ENCODE measurements at regions not wholly inside any gene's neighbourhood (a gene's known extent, or its start where the extent isn't known, plus 50 kb on each side); places are given as distances from the start of the nearest gene placed in this dataset.

DNA sequence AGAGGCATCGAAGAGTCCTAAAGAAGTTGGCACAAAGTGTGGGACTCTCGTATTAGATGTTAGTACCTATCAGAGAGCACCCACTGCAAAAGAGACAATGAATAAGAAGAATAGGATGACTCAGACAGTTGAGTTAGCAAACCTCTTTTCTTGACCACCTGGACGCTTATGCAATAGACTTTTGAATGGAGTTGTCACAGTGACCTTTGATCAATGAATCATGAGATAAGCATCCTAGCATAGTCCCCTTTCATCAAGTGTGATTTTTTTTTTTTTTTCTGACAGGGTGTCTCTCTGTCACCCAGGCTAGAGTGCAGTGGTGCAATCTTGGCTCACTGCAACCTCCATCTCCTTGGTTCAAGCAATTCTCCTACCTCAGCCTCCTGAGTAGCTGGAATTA lies 1417.9 kb upstream of the GOT2 start (continued):
- TF ChIP-seq, protein P1, sequence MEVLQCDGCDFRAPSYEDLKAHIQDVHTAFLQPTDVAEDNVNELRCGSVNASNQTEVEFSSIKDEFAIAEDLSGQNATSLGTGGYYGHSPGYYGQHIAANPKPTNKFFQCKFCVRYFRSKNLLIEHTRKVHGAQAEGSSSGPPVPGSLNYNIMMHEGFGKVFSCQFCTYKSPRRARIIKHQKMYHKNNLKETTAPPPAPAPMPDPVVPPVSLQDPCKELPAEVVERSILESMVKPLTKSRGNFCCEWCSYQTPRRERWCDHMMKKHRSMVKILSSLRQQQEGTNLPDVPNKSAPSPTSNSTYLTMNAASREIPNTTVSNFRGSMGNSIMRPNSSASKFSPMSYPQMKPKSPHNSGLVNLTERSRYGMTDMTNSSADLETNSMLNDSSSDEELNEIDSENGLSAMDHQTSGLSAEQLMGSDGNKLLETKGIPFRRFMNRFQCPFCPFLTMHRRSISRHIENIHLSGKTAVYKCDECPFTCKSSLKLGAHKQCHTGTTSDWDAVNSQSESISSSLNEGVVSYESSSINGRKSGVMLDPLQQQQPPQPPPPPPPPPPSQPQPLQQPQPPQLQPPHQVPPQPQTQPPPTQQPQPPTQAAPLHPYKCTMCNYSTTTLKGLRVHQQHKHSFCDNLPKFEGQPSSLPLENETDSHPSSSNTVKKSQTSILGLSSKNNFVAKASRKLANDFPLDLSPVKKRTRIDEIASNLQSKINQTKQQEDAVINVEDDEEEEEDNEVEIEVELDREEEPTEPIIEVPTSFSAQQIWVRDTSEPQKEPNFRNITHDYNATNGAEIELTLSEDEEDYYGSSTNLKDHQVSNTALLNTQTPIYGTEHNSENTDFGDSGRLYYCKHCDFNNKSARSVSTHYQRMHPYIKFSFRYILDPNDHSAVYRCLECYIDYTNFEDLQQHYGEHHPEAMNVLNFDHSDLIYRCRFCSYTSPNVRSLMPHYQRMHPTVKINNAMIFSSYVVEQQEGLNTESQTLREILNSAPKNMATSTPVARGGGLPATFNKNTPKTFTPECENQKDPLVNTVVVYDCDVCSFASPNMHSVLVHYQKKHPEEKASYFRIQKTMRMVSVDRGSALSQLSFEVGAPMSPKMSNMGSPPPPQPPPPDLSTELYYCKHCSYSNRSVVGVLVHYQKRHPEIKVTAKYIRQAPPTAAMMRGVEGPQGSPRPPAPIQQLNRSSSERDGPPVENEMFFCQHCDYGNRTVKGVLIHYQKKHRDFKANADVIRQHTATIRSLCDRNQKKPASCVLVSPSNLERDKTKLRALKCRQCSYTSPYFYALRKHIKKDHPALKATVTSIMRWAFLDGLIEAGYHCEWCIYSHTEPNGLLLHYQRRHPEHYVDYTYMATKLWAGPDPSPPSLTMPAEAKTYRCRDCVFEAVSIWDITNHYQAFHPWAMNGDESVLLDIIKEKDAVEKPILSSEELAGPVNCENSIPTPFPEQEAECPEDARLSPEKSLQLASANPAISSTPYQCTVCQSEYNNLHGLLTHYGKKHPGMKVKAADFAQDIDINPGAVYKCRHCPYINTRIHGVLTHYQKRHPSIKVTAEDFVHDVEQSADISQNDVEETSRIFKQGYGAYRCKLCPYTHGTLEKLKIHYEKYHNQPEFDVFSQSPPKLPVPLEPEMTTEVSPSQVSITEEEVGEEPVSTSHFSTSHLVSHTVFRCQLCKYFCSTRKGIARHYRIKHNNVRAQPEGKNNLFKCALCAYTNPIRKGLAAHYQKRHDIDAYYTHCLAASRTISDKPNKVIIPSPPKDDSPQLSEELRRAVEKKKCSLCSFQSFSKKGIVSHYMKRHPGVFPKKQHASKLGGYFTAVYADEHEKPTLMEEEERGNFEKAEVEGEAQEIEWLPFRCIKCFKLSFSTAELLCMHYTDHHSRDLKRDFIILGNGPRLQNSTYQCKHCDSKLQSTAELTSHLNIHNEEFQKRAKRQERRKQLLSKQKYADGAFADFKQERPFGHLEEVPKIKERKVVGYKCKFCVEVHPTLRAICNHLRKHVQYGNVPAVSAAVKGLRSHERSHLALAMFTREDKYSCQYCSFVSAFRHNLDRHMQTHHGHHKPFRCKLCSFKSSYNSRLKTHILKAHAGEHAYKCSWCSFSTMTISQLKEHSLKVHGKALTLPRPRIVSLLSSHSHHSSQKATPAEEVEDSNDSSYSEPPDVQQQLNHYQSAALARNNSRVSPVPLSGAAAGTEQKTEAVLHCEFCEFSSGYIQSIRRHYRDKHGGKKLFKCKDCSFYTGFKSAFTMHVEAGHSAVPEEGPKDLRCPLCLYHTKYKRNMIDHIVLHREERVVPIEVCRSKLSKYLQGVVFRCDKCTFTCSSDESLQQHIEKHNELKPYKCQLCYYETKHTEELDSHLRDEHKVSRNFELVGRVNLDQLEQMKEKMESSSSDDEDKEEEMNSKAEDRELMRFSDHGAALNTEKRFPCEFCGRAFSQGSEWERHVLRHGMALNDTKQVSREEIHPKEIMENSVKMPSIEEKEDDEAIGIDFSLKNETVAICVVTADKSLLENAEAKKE (CRISPR knock-in tag; IDR thresholded peaks at IDR 0.05) = no peak
- TF ChIP-seq, protein P2, sequence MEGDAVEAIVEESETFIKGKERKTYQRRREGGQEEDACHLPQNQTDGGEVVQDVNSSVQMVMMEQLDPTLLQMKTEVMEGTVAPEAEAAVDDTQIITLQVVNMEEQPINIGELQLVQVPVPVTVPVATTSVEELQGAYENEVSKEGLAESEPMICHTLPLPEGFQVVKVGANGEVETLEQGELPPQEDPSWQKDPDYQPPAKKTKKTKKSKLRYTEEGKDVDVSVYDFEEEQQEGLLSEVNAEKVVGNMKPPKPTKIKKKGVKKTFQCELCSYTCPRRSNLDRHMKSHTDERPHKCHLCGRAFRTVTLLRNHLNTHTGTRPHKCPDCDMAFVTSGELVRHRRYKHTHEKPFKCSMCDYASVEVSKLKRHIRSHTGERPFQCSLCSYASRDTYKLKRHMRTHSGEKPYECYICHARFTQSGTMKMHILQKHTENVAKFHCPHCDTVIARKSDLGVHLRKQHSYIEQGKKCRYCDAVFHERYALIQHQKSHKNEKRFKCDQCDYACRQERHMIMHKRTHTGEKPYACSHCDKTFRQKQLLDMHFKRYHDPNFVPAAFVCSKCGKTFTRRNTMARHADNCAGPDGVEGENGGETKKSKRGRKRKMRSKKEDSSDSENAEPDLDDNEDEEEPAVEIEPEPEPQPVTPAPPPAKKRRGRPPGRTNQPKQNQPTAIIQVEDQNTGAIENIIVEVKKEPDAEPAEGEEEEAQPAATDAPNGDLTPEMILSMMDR (conservative IDR thresholded peaks at IDR 0.05; ENCODE audit: low read depth in 2 of 2) = no peak
- TF ChIP-seq, protein P3, sequence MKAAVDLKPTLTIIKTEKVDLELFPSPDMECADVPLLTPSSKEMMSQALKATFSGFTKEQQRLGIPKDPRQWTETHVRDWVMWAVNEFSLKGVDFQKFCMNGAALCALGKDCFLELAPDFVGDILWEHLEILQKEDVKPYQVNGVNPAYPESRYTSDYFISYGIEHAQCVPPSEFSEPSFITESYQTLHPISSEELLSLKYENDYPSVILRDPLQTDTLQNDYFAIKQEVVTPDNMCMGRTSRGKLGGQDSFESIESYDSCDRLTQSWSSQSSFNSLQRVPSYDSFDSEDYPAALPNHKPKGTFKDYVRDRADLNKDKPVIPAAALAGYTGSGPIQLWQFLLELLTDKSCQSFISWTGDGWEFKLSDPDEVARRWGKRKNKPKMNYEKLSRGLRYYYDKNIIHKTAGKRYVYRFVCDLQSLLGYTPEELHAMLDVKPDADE (IDR thresholded peaks at IDR 0.05) = no peak
- TF ChIP-seq EZH2 (IDR thresholded peaks at IDR 0.05; ENCODE audit: low read depth, unreplicated experiment) = no peak

DNA sequence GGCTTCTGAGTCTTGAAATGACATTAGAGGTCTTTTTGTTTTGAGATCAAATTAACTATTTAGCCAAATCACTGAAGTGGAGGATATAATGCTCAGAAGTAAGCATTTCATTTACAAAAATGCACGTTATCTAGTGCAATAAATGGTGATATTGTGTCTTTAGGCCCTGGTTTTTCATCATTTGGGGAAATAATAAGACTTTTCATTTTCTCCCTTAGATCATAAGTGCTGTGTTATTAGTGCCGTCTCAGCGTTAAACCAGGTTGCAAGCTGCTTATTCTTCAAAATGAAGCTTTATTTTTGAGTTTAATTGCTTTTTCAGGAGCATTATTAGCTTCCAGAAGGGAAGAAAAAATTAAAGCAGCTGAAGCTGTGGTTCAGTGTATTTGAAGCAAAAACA lies 1416.8 kb upstream of the GOT2 start:
- no peak overlapping the region for H3K4me3 Mint-ChIP-seq
- no peaks in the 10 kb centered on the region for H3K4me1 Mint-ChIP-seq
- H3K27me3 Mint-ChIP-seq (ENCODE audit: insufficient read depth, low read depth, poor library complexity) = no peaks in the 10 kb centered on the region
- Histone ChIP-seq H3K27ac (ENCODE audit: low read depth) (no peak overlapping the region), H3K9me2 (ENCODE audit: insufficient read depth) (peaks cover 7% of the 10 kb centered on the region; the same call in 1 of the 2 replicates), H4K20me1 (replicated peaks; ENCODE audit: insufficient read depth) (no peaks in the 10 kb centered on the region), H3K4me3 (no peak overlapping the region), H3K79me2 (replicated peaks; ENCODE audit: insufficient read depth) (no peaks in the 10 kb centered on the region), H3K36me3 (ENCODE audit: insufficient read depth) (no peaks in the 10 kb centered on the region), H3F3A (replicated peaks; ENCODE audit: low read depth) (no peaks in the 10 kb centered on the region), H3K4me1 (ENCODE audit: insufficient read depth) (no peaks in the 10 kb centered on the region), H3K27me3 (ENCODE audit: insufficient read depth) (no peaks in the 10 kb centered on the region), H3K4me2 (no peak overlapping the region), H2AFZ (peak overlapping the region; percentile 64; the same call in 1 of the 2 replicates)
- H3K27ac Mint-ChIP-seq = no peak overlapping the region
- H3K36me3 Mint-ChIP-seq (ENCODE audit: low read depth) = peaks cover 5% of the 10 kb centered on the region; the same call in 1 of the 3 replicates
- TF ChIP-seq, protein P4, sequence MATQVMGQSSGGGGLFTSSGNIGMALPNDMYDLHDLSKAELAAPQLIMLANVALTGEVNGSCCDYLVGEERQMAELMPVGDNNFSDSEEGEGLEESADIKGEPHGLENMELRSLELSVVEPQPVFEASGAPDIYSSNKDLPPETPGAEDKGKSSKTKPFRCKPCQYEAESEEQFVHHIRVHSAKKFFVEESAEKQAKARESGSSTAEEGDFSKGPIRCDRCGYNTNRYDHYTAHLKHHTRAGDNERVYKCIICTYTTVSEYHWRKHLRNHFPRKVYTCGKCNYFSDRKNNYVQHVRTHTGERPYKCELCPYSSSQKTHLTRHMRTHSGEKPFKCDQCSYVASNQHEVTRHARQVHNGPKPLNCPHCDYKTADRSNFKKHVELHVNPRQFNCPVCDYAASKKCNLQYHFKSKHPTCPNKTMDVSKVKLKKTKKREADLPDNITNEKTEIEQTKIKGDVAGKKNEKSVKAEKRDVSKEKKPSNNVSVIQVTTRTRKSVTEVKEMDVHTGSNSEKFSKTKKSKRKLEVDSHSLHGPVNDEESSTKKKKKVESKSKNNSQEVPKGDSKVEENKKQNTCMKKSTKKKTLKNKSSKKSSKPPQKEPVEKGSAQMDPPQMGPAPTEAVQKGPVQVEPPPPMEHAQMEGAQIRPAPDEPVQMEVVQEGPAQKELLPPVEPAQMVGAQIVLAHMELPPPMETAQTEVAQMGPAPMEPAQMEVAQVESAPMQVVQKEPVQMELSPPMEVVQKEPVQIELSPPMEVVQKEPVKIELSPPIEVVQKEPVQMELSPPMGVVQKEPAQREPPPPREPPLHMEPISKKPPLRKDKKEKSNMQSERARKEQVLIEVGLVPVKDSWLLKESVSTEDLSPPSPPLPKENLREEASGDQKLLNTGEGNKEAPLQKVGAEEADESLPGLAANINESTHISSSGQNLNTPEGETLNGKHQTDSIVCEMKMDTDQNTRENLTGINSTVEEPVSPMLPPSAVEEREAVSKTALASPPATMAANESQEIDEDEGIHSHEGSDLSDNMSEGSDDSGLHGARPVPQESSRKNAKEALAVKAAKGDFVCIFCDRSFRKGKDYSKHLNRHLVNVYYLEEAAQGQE (IDR thresholded peaks at IDR 0.05; ENCODE audit: unreplicated experiment) = no peak
- TF ChIP-seq NANOG (IDR thresholded peaks at IDR 0.05; ENCODE audit: borderline replicate concordance) (no peak), POLR2AphosphoS5 (IDR thresholded peaks at IDR 0.05; ENCODE audit: low read depth) (no peak)
- DNase-seq (ENCODE audit: low spot score) = no peak
- ATAC-seq = no peak
- H3K9me3 Mint-ChIP-seq = peaks cover 21% of the 10 kb centered on the region
